ENCODE measurements at regions not wholly inside any gene's neighbourhood (a gene's known extent, or its start where the extent isn't known, plus 50 kb on each side); places are given as distances from the start of the nearest gene placed in this dataset.

DNA sequence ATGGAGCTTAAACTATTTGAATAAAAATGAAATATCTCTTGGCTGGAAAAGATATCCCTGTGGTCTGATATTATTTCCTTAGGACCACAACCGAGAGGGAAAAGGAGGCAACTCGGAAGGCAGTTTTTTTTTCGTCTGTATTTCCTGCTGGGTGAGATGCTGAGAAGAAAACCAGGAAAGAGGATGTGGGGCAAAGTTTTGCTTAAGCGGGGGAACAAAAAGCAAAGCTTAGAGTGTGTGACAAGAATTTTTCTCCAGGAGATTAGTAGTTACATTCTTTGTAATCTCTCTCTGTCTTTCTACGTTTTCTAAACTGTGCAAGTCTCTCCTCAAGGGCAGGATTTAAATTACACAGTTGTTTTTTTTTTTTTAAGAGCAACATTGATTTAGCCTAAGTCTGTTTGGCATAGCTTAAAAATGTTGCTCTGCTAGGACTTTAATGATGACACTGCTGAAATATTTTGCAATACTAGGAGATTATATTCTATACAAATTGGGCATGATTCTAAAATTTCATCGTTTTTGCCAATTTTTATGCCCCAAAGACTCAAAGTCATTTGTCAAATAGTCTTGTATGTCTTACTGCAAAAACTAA lies 258.5 kb downstream of the KCNS3 start:
- TF ChIP-seq, protein P1, sequence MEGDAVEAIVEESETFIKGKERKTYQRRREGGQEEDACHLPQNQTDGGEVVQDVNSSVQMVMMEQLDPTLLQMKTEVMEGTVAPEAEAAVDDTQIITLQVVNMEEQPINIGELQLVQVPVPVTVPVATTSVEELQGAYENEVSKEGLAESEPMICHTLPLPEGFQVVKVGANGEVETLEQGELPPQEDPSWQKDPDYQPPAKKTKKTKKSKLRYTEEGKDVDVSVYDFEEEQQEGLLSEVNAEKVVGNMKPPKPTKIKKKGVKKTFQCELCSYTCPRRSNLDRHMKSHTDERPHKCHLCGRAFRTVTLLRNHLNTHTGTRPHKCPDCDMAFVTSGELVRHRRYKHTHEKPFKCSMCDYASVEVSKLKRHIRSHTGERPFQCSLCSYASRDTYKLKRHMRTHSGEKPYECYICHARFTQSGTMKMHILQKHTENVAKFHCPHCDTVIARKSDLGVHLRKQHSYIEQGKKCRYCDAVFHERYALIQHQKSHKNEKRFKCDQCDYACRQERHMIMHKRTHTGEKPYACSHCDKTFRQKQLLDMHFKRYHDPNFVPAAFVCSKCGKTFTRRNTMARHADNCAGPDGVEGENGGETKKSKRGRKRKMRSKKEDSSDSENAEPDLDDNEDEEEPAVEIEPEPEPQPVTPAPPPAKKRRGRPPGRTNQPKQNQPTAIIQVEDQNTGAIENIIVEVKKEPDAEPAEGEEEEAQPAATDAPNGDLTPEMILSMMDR (IDR thresholded peaks at IDR 0.05; ENCODE audit: insufficient read depth, missing control alignments): no peak
- no peak for DNase-seq (ENCODE audit: insufficient read length, low spot score)
- no peak for FAIRE-seq

DNA sequence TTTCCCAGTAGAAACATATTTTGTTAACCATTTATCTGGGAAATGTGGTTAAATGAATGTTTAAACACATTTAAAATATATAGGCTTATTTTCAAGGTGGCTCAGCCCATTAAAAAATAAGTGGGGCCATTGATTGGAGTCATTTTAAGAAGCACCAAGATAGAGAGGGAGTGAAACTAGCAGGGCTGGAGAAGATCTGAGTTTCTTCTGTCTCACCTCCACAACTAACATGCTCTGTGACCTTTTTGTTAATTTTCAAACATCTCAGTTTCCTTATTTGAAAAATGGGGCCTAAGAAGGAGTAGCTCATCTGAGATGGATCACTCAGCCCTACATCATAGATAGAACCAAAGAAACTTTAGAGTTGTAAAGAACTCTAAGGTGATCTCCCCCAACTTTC lies 254.8 kb downstream of the KCNS3 start:
- TF ChIP-seq, protein P1 (IDR thresholded peaks at IDR 0.05; ENCODE audit: insufficient read depth, missing control alignments): no peak
- FAIRE-seq: no peak

DNA sequence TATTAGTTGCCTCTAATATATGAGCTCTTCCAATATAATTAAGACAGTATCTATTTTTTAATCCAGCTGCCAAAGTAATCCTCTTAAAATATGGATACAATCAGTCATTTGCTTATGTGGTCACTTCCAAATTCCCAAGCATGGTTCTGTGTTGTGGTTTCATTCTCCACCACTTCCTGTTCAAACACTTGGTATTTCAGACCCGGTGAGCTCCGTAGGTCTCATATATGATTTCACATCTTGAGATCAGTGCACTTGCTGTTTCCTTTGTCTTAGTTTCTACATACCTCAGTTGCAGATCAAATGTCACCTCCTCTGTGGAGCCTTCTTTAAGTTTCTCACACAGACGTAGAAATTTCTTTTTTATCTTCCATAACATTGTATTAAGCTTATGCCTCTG lies 254.2 kb downstream of the KCNS3 start:
- DNase-seq (ENCODE audit: insufficient read length, low spot score) (no peak), FAIRE-seq (no peak)

More for the DNA sequence above, 254.8 kb downstream of the KCNS3 start:
- DNase-seq (ENCODE audit: insufficient read length, low spot score): no peak

DNA sequence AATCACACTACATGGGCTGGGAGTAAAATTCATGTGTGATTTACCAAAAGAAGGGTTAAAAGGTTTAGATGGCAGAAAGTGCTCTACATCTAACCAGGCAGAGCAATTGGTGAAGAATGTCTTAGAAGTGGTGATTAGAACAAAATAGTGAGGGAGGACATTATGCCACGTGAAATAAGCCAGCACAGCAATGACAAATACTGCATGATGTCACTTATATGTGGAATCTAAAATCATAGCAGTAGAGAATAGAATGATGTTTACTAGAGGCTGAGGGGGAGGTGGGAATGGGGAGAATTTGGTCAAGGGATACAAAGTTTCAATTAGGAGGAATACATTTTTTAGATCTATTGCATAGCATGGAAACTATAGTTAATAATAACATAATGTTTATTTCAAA lies 253.3 kb downstream of the KCNS3 start:
- FAIRE-seq (no peak), DNase-seq (ENCODE audit: insufficient read length, low spot score) (no peak)
- TF ChIP-seq, protein P1 (IDR thresholded peaks at IDR 0.05; ENCODE audit: insufficient read depth, missing control alignments): no peak

More for the DNA sequence above, 254.2 kb downstream of the KCNS3 start:
- TF ChIP-seq, protein P1 (IDR thresholded peaks at IDR 0.05; ENCODE audit: insufficient read depth, missing control alignments): no peak

DNA sequence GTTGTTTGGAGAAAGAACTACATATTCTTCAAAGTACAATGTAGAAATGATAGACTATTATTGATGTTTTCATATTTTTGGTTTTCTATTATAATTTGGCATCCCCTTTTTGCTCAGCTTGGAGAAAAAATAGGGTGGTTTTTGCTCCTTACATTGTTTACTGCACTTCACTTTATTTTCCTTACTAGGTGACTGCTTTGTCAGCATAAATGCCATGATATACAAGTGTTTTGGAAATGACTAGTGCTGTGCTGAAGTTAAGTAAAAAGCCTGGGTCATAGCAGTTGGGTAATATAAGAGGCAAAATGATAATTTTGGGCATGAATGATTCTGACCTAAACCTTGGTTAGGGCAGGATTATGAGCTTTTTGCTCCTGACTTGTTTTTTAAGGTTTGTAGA lies 250.9 kb downstream of the KCNS3 start:
- DNase-seq (ENCODE audit: insufficient read length, low spot score) (no peak), FAIRE-seq (no peak)
- TF ChIP-seq, protein P1 (IDR thresholded peaks at IDR 0.05; ENCODE audit: insufficient read depth, missing control alignments): no peak

DNA sequence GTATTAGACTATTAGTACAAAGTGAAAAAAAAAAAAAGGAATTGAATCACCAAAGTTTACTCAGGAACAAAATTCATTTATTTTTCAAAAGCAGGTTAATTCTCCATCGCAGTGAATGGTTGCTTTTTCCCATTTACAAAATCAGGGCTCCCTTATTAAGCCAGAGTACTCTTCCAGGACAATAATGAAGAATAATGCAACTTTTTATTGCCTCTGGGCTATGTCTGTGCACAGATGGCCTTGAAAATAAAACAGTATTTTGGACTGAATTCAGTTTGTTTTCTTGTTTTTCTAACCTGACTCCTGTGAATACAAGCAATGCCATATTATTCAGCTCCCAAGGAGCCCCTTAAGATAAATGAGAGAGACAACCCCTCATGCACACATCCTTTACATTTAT lies 246.8 kb downstream of the KCNS3 start:
- FAIRE-seq: no peak
- TF ChIP-seq, protein P1 (IDR thresholded peaks at IDR 0.05; ENCODE audit: insufficient read depth, missing control alignments): no peak
- no peak for DNase-seq (ENCODE audit: insufficient read length, low spot score)

DNA sequence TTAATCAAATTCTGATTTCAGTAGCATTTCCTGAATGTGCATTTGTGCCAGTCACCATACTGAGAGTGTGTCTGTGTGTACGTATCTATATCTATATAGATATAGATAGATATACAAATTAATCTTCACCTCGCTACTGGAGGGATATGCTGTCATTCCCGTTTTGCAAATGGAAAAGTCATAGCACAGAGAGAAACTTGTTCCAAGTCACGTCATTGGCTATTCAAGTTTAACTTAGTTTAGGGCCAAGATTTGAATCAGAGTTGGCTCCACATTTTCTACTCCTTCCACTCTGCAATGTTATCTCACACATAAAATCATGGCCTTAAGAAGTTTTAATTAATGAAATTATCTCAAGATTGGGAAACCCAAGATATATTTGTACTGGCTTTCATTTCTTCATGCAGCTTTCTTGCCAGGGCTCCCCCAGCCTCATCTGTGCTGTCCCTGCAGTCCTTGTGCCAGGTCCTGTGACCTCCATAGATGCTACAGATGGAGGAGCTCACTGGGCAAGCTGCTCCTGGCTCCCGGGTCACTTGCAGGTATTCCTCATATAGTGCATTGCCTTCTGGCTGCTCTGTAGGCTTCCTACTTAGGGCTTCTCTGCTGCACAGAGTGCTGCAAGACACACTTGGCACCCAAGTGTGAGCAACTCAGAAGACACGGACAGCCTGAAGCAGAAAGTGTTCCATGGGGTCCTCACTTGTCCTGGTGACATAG lies 245.8 kb downstream of the KCNS3 start:
- no peak for DNase-seq (ENCODE audit: insufficient read length, low spot score)
- no peak for FAIRE-seq
- TF ChIP-seq, protein P1 (IDR thresholded peaks at IDR 0.05; ENCODE audit: insufficient read depth, missing control alignments): no peak

Data from D721Med (cell line).